NCI-H2081 (cell line): ENCODE measurements at regions not wholly inside any gene's neighbourhood (a gene's known extent, or its start where the extent isn't known, plus 50 kb on each side); places are given as distances from the start of the nearest gene placed in this dataset.

Experiments used
- DNase-seq, 2 experiments: peaks; one replicate each; lab custom pipeline; 2025; lab: John Stamatoyannopoulos, UW

DNA sequence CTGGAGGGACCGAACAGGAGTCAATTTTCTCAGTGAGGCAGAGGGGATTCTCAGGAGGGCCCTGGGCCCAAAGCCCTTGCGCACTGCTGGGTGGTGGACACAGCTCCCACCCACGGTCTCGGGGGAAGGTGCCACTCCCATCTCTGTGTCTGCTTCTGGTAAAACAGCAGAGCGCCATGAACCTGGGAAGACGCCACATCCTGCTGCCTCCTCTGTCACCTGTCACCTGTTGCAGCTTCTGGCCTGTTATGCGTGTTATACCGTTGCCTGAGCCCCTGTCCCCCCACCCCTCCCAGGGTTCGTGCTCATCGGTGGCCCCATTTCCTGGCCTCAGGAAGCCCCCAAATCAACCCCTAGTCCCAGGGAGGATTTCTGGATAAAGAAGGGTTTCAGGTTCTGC is 125.8 kb upstream of the AJAP1 start:
- DNase-seq = no peak

- DNase-seq = no peak
These were observed 124.8 kb upstream of the AJAP1 start for GRCh38 chr1:4529446-4530165.

DNA sequence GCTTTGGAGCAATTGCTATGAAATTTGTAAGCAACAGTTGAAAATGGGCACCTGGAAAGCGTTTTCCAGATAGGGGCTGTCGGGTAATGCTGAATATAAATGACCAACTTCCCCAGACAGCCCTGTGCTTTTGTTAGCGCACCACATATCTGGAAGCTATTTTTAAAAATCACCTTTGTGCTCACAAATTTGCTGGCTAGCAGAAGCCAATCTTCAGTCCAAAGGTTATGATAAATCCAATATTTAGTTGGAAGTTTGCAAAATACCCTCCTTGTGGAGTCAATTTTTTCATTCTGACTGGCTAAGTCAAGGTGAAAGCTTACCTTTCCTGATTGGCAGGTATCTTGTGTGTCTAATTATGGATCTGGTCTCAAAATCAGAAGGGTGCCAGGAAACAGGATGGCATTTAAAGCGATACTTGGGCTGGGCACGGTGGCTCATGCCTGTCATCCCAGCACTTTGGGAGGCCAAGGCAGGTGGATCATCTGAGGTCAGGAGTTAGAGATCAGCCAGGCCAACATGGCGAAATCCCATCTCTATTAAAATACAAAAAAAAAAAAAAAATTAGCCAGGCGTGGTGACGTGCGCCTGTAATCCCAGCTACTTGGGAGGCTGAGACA is 124.1 kb upstream of the AJAP1 start:
- DNase-seq = no peak

DNA sequence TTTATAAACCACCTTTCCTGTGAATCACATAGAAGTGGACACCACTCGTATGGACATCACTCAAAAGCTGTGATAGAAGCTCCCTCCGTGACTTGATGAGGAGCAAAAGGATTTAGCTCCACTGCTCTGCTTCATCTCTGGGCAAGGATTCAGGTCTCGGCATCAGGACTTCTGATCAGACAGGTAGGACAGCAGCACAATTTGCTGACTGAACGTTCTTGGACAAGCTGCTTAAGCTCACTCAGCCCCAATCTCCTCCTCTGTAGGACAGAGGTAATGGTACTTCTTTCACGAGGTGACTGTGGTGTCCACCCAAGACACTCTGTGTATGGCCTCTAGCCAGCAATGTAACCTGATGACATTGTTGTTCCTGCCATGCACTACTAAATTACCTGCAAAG is 122.6 kb upstream of the AJAP1 start:
- DNase-seq = no peak

DNA sequence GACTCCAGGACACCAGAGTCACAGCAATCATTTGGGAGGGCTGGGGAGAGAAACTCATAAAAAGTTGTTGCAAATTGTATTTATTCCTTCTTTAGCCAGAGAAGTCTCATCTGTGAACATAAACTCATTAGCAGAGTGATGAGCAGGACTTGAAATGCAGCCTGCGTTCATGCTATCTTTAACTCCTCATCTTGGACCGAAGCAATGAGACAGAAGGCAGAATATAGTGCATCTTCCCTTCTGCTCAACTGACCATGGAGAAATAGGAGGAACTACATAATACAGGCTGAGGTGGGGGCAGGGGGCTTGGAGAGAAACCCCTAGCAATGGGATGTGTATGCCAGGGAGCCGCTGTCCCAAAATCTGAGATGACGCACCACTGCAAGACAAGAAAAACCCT is 121.8 kb upstream of the AJAP1 start:
- DNase-seq = no peak

DNA sequence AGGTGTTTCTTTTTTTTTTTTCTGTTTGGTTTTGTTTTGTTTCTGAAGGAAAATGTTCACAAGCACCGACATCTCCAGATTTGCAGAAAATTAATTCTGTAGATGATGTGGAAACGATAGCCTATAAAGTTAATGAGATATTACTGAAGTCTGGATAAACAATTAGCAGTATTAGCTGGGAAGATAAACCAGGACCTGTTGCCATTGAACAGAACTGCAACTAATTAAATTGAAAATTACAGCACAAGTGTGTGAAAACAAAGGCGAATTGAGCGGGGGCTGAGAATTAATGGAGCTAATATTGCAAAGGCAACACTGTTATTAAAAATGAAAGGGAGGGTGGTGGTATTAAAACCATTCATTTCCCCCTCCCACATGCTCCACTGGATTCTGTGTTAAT is 107.5 kb upstream of the AJAP1 start:
- DNase-seq = no peak

DNA sequence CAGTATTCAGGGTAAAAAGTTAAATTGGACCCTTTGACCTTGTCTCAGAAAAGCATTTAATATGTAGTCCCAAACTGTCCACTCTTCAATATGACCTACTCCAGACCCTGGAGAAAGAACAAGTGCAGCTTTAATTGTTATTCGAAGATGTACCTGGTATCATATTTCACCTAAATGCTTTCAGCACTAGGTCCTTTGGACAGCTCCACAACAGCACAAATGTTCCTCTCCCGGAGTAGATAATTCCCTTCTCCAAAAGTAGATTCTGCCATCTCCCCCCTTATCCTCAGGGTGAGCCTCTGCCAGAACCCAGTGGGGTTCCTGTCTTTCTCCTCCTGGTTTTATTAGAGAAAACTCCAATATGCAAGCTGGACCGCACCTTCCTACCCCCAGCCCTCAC is 104.5 kb upstream of the AJAP1 start:
- no peak for DNase-seq

DNA sequence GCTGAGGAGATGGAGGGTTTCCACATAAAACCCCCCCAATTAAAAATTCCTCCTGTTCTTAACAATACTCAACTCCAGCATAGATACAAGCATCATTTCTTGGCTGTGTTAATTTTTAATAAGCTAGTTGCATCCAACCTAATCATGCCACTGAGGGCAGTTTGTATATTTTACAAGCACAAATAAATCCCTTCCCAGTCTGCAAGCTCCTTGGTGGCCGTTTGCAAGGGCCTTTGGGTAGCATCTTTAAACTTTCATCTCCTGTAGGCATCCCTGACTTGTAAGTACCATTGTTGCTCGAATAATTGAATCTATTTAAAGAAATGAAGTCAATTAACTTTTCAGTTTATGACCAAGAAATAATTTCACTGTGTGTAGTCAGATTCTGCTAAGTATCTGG is 103.5 kb upstream of the AJAP1 start:
- no peak for DNase-seq

DNA sequence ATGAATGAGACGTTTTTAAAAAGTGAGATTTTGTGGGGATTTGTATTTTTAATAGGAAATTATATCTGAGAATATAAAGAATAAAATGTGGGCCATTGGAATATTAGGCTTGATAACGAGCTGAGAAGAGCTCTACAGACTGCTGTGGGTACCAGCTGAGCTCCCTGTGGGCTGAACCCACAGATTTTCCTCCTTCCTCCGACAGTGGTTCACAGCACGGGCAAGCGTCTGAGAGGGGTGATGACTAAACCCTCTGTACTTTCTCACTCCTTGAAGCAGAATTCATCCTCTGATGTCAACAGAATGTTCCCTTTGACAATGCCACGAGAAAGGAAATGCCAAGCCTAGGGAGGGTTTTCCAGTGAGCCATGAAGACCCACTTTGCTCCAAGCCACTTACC is 102.7 kb upstream of the AJAP1 start:
- no peak for DNase-seq

DNA sequence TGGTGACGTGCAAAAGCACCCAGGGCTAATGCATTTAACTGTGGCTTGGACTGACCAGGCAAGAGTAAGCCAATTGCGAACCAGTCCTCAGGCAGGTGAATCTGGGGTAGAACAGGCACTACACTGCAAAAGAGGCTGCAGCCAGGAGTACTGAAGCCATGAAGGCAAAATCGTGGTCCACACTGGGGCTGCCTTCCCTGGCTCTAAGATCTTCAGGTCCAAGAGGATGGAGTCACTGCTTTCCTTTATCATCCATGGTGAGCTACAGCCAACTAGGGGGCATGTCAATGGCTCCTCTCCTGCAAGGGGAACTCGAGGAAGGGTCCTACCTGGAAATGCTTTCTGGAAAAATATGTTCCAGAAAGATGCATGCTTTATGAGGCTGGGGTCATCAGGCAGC is 100.6 kb upstream of the AJAP1 start:
- DNase-seq = no peak

DNA sequence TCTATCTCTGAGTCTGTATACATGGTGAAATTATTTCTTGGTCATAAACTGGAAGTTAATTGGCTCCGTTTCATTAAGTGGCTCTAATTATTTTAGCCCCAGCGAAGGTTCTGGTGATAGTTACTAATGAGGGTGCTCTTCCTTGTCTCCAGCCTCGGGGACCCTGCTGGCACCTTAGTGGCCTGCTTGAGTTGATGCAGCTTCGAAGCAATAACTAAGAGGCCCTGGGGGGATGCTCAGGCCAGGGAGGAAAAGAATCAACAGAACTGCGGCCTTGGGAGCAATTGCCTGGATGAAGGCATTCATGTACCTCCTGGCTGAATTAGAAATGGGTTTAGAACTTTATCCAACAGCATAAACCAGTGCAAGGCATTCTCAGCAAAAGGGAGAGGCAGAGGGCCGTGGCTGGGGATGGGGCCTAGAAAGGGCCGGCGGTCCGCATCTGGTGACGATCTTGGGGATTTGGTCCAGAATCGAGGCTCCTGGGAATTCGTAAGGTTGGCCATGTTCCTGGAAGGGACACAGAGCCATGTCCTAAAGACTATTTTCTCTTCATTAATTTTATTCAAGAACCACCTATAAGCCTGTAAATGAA is 100.0 kb upstream of the AJAP1 start:
- no peak for DNase-seq

GRCh38 chr1:4557949-4558348 is 96.5 kb upstream of the AJAP1 start:
- no peak for DNase-seq

GRCh38 chr1:4561205-4561604 is 93.2 kb upstream of the AJAP1 start:
- no peak for DNase-seq

DNA sequence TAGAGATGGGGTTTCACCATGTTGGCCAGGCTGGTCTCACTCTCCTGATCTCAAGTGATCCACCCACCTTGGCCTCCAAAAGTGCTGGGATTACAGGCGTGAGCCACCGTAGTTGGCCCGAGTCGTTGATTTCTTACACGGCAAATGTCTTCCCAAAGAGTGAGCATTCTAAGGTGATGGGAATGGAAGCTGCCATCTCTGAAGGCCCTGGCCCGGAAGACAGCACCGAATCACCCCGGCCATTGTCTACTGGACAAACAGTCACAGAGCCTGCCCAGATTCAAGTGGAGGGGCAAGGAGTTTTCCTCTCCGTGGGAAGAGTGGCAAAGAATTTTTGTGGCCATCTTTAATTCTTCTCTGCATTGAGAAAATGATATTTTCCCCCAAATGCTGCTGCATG is 92.1 kb upstream of the AJAP1 start:
- no peak for DNase-seq

- no peak for DNase-seq
These were observed 90.8 kb upstream of the AJAP1 start for GRCh38 chr1:4563586-4563985.

DNA sequence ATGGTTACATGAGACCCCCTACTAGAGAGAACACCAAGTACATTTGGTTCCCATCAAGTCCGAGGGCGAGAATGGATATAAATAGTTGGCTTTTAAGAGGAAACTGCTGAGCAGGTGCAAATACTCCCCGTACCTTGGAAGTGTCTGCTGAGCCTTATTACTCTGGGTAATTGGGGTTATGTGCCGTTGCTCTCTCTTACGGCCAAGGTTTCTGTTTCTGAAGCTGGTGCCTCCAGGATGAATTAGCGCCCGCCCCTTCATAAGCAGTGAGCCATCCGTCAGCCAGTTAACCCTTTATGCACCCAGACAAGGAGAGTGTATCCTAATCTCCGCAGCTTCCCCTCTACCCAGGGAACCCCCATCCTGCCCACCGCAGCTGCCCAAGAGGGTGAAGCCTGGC is 90.4 kb upstream of the AJAP1 start:
- no peak for DNase-seq

DNA sequence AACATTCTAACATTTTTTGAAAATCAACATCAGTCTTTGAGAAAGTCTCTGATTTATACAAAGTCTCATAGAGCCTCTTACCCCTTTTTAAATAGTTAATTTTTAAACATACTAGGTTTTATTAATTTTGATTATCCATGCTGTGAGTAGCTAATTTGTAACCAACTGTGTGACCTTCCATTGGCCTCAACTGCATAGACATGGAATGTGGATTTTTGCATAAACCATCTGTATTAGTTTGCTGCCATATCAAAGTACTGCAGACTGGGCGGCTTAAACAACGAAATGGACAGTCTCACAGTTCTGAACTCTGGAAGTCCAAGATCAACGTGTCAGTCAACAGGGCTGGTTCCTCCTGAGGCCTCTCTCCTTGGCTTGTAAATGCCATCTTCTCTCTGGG is 89.2 kb upstream of the AJAP1 start:
- DNase-seq = no peak

GRCh38 chr1:4565801-4566449 is 88.5 kb upstream of the AJAP1 start:
- DNase-seq = no peak

DNA sequence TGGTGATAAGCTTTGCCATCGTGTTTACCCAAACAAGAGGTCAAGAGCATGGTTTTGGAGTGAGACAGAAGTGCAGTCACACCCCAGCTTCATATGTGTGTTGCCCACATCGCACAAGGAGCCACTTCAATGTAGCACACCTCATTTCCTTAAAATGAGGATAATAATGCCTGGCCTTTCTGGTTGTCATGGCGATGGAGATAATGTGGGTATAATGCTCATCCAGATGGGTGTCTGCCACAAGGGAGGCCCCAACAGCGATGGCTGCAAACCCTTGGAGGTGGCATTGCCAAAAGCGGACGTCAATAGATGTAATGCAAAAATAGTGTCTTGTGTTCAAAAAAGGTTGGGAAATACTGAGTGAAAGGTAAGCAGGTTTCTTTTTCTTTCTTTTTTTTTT is 83.1 kb upstream of the AJAP1 start:
- DNase-seq = no peak

DNA sequence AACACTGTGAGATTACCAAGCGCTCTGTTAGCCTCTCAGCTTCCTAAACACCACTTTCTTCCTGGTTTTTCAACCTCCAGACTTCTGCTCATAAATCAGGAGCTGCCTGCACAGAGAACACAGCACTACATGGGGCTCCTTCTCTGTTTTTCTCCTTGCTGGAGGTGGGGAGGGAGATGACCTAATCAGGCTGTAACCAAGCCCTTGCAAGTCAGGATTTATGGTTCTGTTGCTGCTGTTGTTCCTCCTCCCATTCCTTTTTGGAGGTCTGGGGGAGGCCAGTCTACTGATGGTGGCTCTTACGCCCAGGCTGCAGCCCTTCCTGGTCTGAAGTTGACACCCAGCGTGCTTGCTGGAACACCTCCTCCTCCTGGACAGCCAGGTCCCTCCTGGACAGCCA is 80.9 kb upstream of the AJAP1 start:
- no peak for DNase-seq

- no peak for DNase-seq
These were observed 72.6 kb upstream of the AJAP1 start for GRCh38 chr1:4581807-4582206.

GRCh38 chr1:4584449-4584848 is 70.0 kb upstream of the AJAP1 start:
- DNase-seq = no peak

DNA sequence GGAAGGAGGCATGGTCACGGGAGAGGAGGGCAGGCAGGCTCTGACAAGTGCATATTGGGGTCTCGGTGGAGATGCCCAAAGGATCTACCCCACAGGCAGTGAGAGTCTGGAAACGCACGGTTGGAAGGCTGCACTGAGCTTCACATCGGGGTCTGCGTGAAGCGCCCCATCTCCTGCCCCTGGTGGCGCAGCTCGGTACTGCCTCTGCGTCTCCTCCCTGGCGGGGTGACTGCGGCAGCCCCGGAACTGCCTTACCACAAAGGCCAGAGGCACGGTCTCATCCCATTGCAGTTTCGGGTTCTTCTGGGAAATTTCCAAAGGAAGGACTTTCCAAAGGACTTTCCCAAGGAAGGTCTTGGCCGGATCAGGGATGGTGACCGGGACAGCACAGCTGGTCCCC is 69.2 kb upstream of the AJAP1 start:
- no peak for DNase-seq
